ENCODE measurements at regions not wholly inside any gene's neighbourhood (a gene's known extent, or its start where the extent isn't known, plus 50 kb on each side); places are given as distances from the start of the nearest gene placed in this dataset.

GRCh38 chr10:131758062-131758938, 142.5 kb upstream of the PPP2R2D start:
- H3K23ac ChIP-seq (ENCODE audit: low read length in 2 of 2), result no peak overlapping the region
- no peak overlapping the region for H3K4me3 ChIP-seq (ENCODE audit: insufficient read depth in 1 of 2, low read depth in 1 of 2, low read length in 2 of 2)
- no peaks in the 10 kb centered on the region for H3K4me1 ChIP-seq (ENCODE audit: control insufficient read depth, insufficient read depth, low read depth, low read length)
- no peaks in the 10 kb centered on the region for H3K27me3 ChIP-seq (ENCODE audit: control insufficient read depth in 1 of 2, insufficient read depth in 1 of 2, low read length in 2 of 2)
- no peak overlapping the region for H2BK15ac ChIP-seq (ENCODE audit: low read depth, poor library complexity, severe bottlenecking)
- H3K9ac ChIP-seq (ENCODE audit: low read length), result no peak overlapping the region
- H2AFZ ChIP-seq (ENCODE audit: low read depth, low read length), result no peak overlapping the region
- no peak overlapping the region for H4K91ac ChIP-seq (ENCODE audit: low read length)
- no peaks in the 10 kb centered on the region for H3K9me3 ChIP-seq (ENCODE audit: control insufficient read depth, low read length)
- no peak overlapping the region for H2BK5ac ChIP-seq (ENCODE audit: low read depth, low read length, poor library complexity, severe bottlenecking)
- H3K14ac ChIP-seq (ENCODE audit: low read length in 2 of 2), result no peak overlapping the region
- DNase-seq, result no peak
- no peak overlapping the region for H3K18ac ChIP-seq (ENCODE audit: low read depth in 1 of 2, low read length in 2 of 2)
- H2BK12ac ChIP-seq (ENCODE audit: low read length in 2 of 2), result no peak overlapping the region
- no peak overlapping the region for H2BK120ac ChIP-seq (ENCODE audit: low read depth, low read length)
- no peak overlapping the region for H3K4me2 ChIP-seq (ENCODE audit: low read length, poor library complexity, severe bottlenecking)
- no peak overlapping the region for H4K8ac ChIP-seq (ENCODE audit: low read length)
- 79% methylated on average over 16 of the region's 18 CpGs for WGBS
- H3K36me3 ChIP-seq (ENCODE audit: control insufficient read depth in 1 of 2, insufficient read depth in 2 of 2, low read depth in 1 of 2, low read length in 2 of 2), result no peaks in the 10 kb centered on the region
- H3K27ac ChIP-seq (ENCODE audit: low read length, poor library complexity, severe bottlenecking), result no peak overlapping the region
- no peaks in the 10 kb centered on the region for H3K79me1 ChIP-seq (replicated peaks; ENCODE audit: low read length, poor library complexity, severe bottlenecking)
- H3K4ac ChIP-seq (ENCODE audit: low read depth in 1 of 2, low read length in 2 of 2), result no peak overlapping the region
- H2AK5ac ChIP-seq (ENCODE audit: low read length, severe bottlenecking), result no peak overlapping the region

GRCh38 chr10:131758939-131759301, 141.9 kb upstream of the PPP2R2D start:
- H3K27me3 ChIP-seq (ENCODE audit: control insufficient read depth in 1 of 2, insufficient read depth in 1 of 2, low read length in 2 of 2), result no peaks in the 10 kb centered on the region
- H2AFZ ChIP-seq (ENCODE audit: low read depth, low read length), result no peak overlapping the region
- H2BK12ac ChIP-seq (ENCODE audit: low read length in 2 of 2), result no peak overlapping the region
- H3K9me3 ChIP-seq (ENCODE audit: control insufficient read depth, low read length), result no peaks in the 10 kb centered on the region
- no peak overlapping the region for H3K27ac ChIP-seq (ENCODE audit: low read length, poor library complexity, severe bottlenecking)
- H2BK15ac ChIP-seq (ENCODE audit: low read depth, poor library complexity, severe bottlenecking), result no peak overlapping the region
- H2BK120ac ChIP-seq (ENCODE audit: low read depth, low read length), result no peak overlapping the region
- H3K23ac ChIP-seq (ENCODE audit: low read length in 2 of 2), result no peak overlapping the region
- no peak overlapping the region for H2BK5ac ChIP-seq (ENCODE audit: low read depth, low read length, poor library complexity, severe bottlenecking)
- no peak overlapping the region for H3K9ac ChIP-seq (ENCODE audit: low read length)
- H3K4ac ChIP-seq (ENCODE audit: low read depth in 1 of 2, low read length in 2 of 2), result no peak overlapping the region
- no peaks in the 10 kb centered on the region for H3K4me1 ChIP-seq (ENCODE audit: control insufficient read depth, insufficient read depth, low read depth, low read length)
- H3K18ac ChIP-seq (ENCODE audit: low read depth in 1 of 2, low read length in 2 of 2), result no peak overlapping the region
- no peak overlapping the region for H4K91ac ChIP-seq (ENCODE audit: low read length)
- H3K4me3 ChIP-seq (ENCODE audit: insufficient read depth in 1 of 2, low read depth in 1 of 2, low read length in 2 of 2), result no peak overlapping the region
- no peak overlapping the region for H2AK5ac ChIP-seq (ENCODE audit: low read length, severe bottlenecking)
- no peak overlapping the region for H3K4me2 ChIP-seq (ENCODE audit: low read length, poor library complexity, severe bottlenecking)
- DNase-seq, result no peak
- H3K14ac ChIP-seq (ENCODE audit: low read length in 2 of 2), result no peak overlapping the region
- H4K8ac ChIP-seq (ENCODE audit: low read length), result no peak overlapping the region
- WGBS, result 78% methylated on average over 9 of the region's 9 CpGs
- H3K79me1 ChIP-seq (replicated peaks; ENCODE audit: low read length, poor library complexity, severe bottlenecking), result no peaks in the 10 kb centered on the region
- H3K36me3 ChIP-seq (ENCODE audit: control insufficient read depth in 1 of 2, insufficient read depth in 2 of 2, low read depth in 1 of 2, low read length in 2 of 2), result no peaks in the 10 kb centered on the region

- H3K27ac ChIP-seq (ENCODE audit: low read length, poor library complexity, severe bottlenecking), result no peak overlapping the region
- no peak overlapping the region for H3K4me3 ChIP-seq (ENCODE audit: insufficient read depth in 1 of 2, low read depth in 1 of 2, low read length in 2 of 2)
- DNase-seq, result no peak
- no peak overlapping the region for H3K18ac ChIP-seq (ENCODE audit: low read depth in 1 of 2, low read length in 2 of 2)
- H4K91ac ChIP-seq (ENCODE audit: low read length), result no peak overlapping the region
- no peaks in the 10 kb centered on the region for H3K79me1 ChIP-seq (replicated peaks; ENCODE audit: low read length, poor library complexity, severe bottlenecking)
- H2AFZ ChIP-seq (ENCODE audit: low read depth, low read length), result no peak overlapping the region
- no peaks in the 10 kb centered on the region for H3K4me1 ChIP-seq (ENCODE audit: control insufficient read depth, insufficient read depth, low read depth, low read length)
- no peaks in the 10 kb centered on the region for H3K27me3 ChIP-seq (ENCODE audit: control insufficient read depth in 1 of 2, insufficient read depth in 1 of 2, low read length in 2 of 2)
- H3K4ac ChIP-seq (ENCODE audit: low read depth in 1 of 2, low read length in 2 of 2), result no peak overlapping the region
- H3K23ac ChIP-seq (ENCODE audit: low read length in 2 of 2), result no peak overlapping the region
- H3K9ac ChIP-seq (ENCODE audit: low read length), result no peak overlapping the region
- 86% methylated on average over 15 of the region's 15 CpGs for WGBS
- H2AK5ac ChIP-seq (ENCODE audit: low read length, severe bottlenecking), result no peak overlapping the region
- no peak overlapping the region for H2BK120ac ChIP-seq (ENCODE audit: low read depth, low read length)
- no peak overlapping the region for H2BK5ac ChIP-seq (ENCODE audit: low read depth, low read length, poor library complexity, severe bottlenecking)
- H3K14ac ChIP-seq (ENCODE audit: low read length in 2 of 2), result no peak overlapping the region
- no peaks in the 10 kb centered on the region for H3K36me3 ChIP-seq (ENCODE audit: control insufficient read depth in 1 of 2, insufficient read depth in 2 of 2, low read depth in 1 of 2, low read length in 2 of 2)
- no peak overlapping the region for H2BK15ac ChIP-seq (ENCODE audit: low read depth, poor library complexity, severe bottlenecking)
- no peak overlapping the region for H2BK12ac ChIP-seq (ENCODE audit: low read length in 2 of 2)
- H4K8ac ChIP-seq (ENCODE audit: low read length), result no peak overlapping the region
- no peak overlapping the region for H3K4me2 ChIP-seq (ENCODE audit: low read length, poor library complexity, severe bottlenecking)
- H3K9me3 ChIP-seq (ENCODE audit: control insufficient read depth, low read length), result no peaks in the 10 kb centered on the region
These were observed 141.5 kb upstream of the PPP2R2D start for GRCh38 chr10:131759347-131759746.

GRCh38 chr10:131760416-131761166, 140.2 kb upstream of the PPP2R2D start:
- Histone ChIP-seq H3K27me3 (ENCODE audit: control insufficient read depth in 1 of 2, insufficient read depth in 1 of 2, low read length in 2 of 2) (no peaks in the 10 kb centered on the region), H2AFZ (ENCODE audit: low read depth, low read length) (no peak overlapping the region), H2BK12ac (ENCODE audit: low read length in 2 of 2) (no peak overlapping the region), H3K27ac (ENCODE audit: low read length, poor library complexity, severe bottlenecking) (no peak overlapping the region), H4K91ac (ENCODE audit: low read length) (no peak overlapping the region), H3K9ac (ENCODE audit: low read length) (no peak overlapping the region), H3K14ac (ENCODE audit: low read length in 2 of 2) (no peak overlapping the region), H3K4me3 (ENCODE audit: insufficient read depth in 1 of 2, low read depth in 1 of 2, low read length in 2 of 2) (no peak overlapping the region), H3K9me3 (ENCODE audit: control insufficient read depth, low read length) (no peaks in the 10 kb centered on the region), H3K36me3 (ENCODE audit: control insufficient read depth in 1 of 2, insufficient read depth in 2 of 2, low read depth in 1 of 2, low read length in 2 of 2) (no peaks in the 10 kb centered on the region), H3K4me1 (ENCODE audit: control insufficient read depth, insufficient read depth, low read depth, low read length) (no peaks in the 10 kb centered on the region), H4K8ac (ENCODE audit: low read length) (no peak overlapping the region), H3K4me2 (ENCODE audit: low read length, poor library complexity, severe bottlenecking) (no peak overlapping the region), H2AK5ac (ENCODE audit: low read length, severe bottlenecking) (no peak overlapping the region), H3K4ac (ENCODE audit: low read depth in 1 of 2, low read length in 2 of 2) (no peak overlapping the region), H2BK120ac (ENCODE audit: low read depth, low read length) (no peak overlapping the region), H2BK15ac (ENCODE audit: low read depth, poor library complexity, severe bottlenecking) (no peak overlapping the region), H3K18ac (ENCODE audit: low read depth in 1 of 2, low read length in 2 of 2) (no peak overlapping the region), H3K79me1 (replicated peaks; ENCODE audit: low read length, poor library complexity, severe bottlenecking) (no peaks in the 10 kb centered on the region), H2BK5ac (ENCODE audit: low read depth, low read length, poor library complexity, severe bottlenecking) (no peak overlapping the region), H3K23ac (ENCODE audit: low read length in 2 of 2) (no peak overlapping the region)
- no peak for DNase-seq
- 72% methylated on average over 10 of the region's 10 CpGs for WGBS
